GM12878 (cell line): ENCODE measurements at regions not wholly inside any gene's neighbourhood (a gene's known extent, or its start where the extent isn't known, plus 50 kb on each side); places are given as distances from the start of the nearest gene placed in this dataset.

Source experiments
- ATAC-seq: fragments of 200-7000 bp; cut with Tn5 transposase; 3 replicates; pipeline ENCODE4 v1.9.1; 2020; ENCODE audit warnings: mild to moderate bottlenecking, moderate library complexity
- BruUV-seq: library from RNA; stranded (reverse); fragments of 400-500 nt; replicated peaks from 2 replicates; lab custom pipeline; 2021; lab: Mats Ljungman, UMichigan
- CTCF ChIA-PET: fragments of 300-600 bp; sonication (Branson Sonifier 250); formaldehyde crosslinking; extraction: SDS; loops from one replicate; lab custom pipeline; 2021; ENCODE audit warnings: inconsistent platforms; lab: Yijun Ruan, JAX
- POLR2A ChIA-PET: fragments of 350-600 bp; formaldehyde crosslinking; extraction: SDS; loops from one replicate; lab custom pipeline; 2021; ENCODE audit warnings: inconsistent platforms; lab: Charles Lee
- RAD21 ChIA-PET: fragments of 300-600 bp; sonication (Branson Sonifier 250); formaldehyde crosslinking; loops from one replicate; lab custom pipeline; 2023; ENCODE audit warnings: antibody characterized with exemption; ENCODE audit not compliant: unreplicated experiment; lab: Charles Lee
- SMC1A ChIA-PET: fragments of 300-600 bp; sonication (Branson Sonifier 250); formaldehyde crosslinking; loops from one replicate; lab custom pipeline; 2023; ENCODE audit not compliant: unreplicated experiment, uncharacterized antibody; lab: Charles Lee
- DNase-seq: peaks from one replicate; pipeline ENCODE4 v3.0.0-alpha.2; 2011; ENCODE audit warnings: low read depth, low spot score
- FAIRE-seq: peaks from 3 replicates; lab custom pipeline; 2011; peaks lifted over from hg19 to GRCh38; lab: Jason Lieb, UNC
- H2AFZ ChIP-seq: 2 replicates; pipeline ENCODE4 v1.6.0; 2011; ENCODE audit warnings: low read depth, low read length, control low read depth; ENCODE audit not compliant: control insufficient read depth
- H3K27ac ChIP-seq: 2 replicates; pipeline ENCODE4 v1.5.1; 2011; ENCODE audit warnings: control low read depth; ENCODE audit not compliant: control insufficient read depth, insufficient read depth
- H3K27me3 ChIP-seq, 2 experiments: replicated peaks in 1 of 2; 2 replicates each; pipeline versions ENCODE4 v1.6.0 to v1.6.1; 2011; ENCODE audit warnings: low read length in 1 of 2; ENCODE audit not compliant: control insufficient read depth in 2 of 2, insufficient read depth in 2 of 2
- H3K36me3 ChIP-seq, 2 experiments: 2 replicates each; pipeline ENCODE4 v1.5.1; 2011; ENCODE audit warnings: low read length in 1 of 2; ENCODE audit not compliant: control insufficient read depth in 2 of 2, insufficient read depth in 2 of 2
- H3K4me1 ChIP-seq: 2 replicates; pipeline ENCODE4 v1.6.1; 2011; ENCODE audit warnings: mild to moderate bottlenecking, low read length, moderate library complexity, mixed read lengths; ENCODE audit not compliant: control insufficient read depth, insufficient read depth
- H3K4me2 ChIP-seq: 2 replicates; pipeline ENCODE4 v1.6.0; 2011; ENCODE audit warnings: control low read depth; ENCODE audit not compliant: control insufficient read depth, insufficient read depth
- H3K4me3 ChIP-seq: fragments of 200-600 bp; sonication (generic); 2 replicates; pipeline ENCODE4 v1.5.1; 2016
- H3K79me2 ChIP-seq: 2 replicates; pipeline ENCODE4 v1.6.0; 2011; ENCODE audit warnings: low read length; ENCODE audit not compliant: control insufficient read depth, insufficient read depth
- H3K9ac ChIP-seq: 2 replicates; pipeline ENCODE4 v1.8.0; 2011; ENCODE audit warnings: low read length, control low read depth, mixed read lengths; ENCODE audit not compliant: control insufficient read depth, insufficient read depth
- H3K9me3 ChIP-seq: replicated peaks from 3 replicates; pipeline ENCODE4 v1.5.1; 2011; ENCODE audit warnings: mild to moderate bottlenecking, low read length; ENCODE audit not compliant: control insufficient read depth, insufficient read depth
- H4K20me1 ChIP-seq: 2 replicates; pipeline ENCODE4 v1.6.0; 2011; ENCODE audit not compliant: control insufficient read depth, insufficient read depth
- BRCA1 ChIP-seq: IDR thresholded peaks from 2 replicates; pipeline ENCODE4 v1.6.1; 2011; ENCODE audit warnings: low read depth, low read length, improper control_type of control experiment
- CHD1 ChIP-seq: IDR thresholded peaks from 2 replicates; pipeline ENCODE4 v1.6.1; 2012; ENCODE audit warnings: low read depth, low read length, improper control_type of control experiment
- EGR1 ChIP-seq, 2 experiments: IDR thresholded peaks; 1 replicate in 1 of 2; 2 replicates in 1 of 2; pipeline ENCODE4 v1.6.1; 2011 to 2012; ENCODE audit warnings: low read depth in 2 of 2, low read length in 2 of 2, borderline replicate concordance in 1 of 2, mild to moderate bottlenecking in 1 of 2, moderate library complexity in 1 of 2
- NKRF ChIP-seq: fragments of 450-650 bp; conservative IDR thresholded peaks from 2 replicates; pipeline ENCODE4 v1.6.1; 2017; ENCODE audit warnings: mild to moderate bottlenecking, moderate library complexity
- NR2F1 ChIP-seq: fragments of 450-650 bp; conservative IDR thresholded peaks from 2 replicates; pipeline ENCODE4 v1.6.1; 2017; ENCODE audit warnings: mild to moderate bottlenecking
- RCOR1 ChIP-seq: conservative IDR thresholded peaks from 2 replicates; pipeline ENCODE4 v1.6.1; 2012; ENCODE audit warnings: low read depth, low read length, improper control_type of control experiment
- TBL1XR1 ChIP-seq: IDR thresholded peaks from 2 replicates; pipeline ENCODE4 v1.6.1; 2012; ENCODE audit warnings: low read depth, low read length, improper control_type of control experiment
- TCF12 ChIP-seq: IDR thresholded peaks from 2 replicates; pipeline ENCODE4 v1.6.1; 2011; ENCODE audit warnings: low read depth, mild to moderate bottlenecking, low read length
- ZBTB11 ChIP-seq: fragments of 450-650 bp; formaldehyde crosslinking; IDR thresholded peaks from 2 replicates; pipeline ENCODE4 v1.5.0; 2022; ENCODE audit warnings: mild to moderate bottlenecking, missing genetic modification characterization
- WGBS: methylation state at CpG from one replicate; pipeline ENCODE4 v1.1.6; 2016; ENCODE audit warnings: low lambda C conversion rate; ENCODE audit not compliant: insufficient replicate concordance, insufficient coverage; ENCODE audit errors: missing lambda C conversion rate; 5-methylcytosine and 5-hydroxymethylcytosine counted together
- in situ Hi-C: fragments of 300-500 bp; cut with MboI; formaldehyde crosslinking; loops from 9 replicates; pipeline ENCODE4 v1.14.3; 2018; ENCODE audit warnings: mixed read lengths
- intact Hi-C: fragments of 100-400 bp; cut with micrococcal nuclease; formaldehyde crosslinking; loops from one replicate; pipeline ENCODE4 v1.14.2; 2022; ENCODE audit not compliant: unreplicated experiment

- no peaks in the 10 kb centered on the region for H3K79me2 ChIP-seq
- no peak for DNase-seq
- no peaks in the 10 kb centered on the region for H3K4me1 ChIP-seq
- ChIA-PET RAD21 (interaction anchor here (1.1 kb wide), 1 partner anchor 129 kb away, joined by 3 read pairs; no protein-coding TSS in a partner anchor), POLR2A (no interaction called here), CTCF (interaction anchor here (0.6 kb wide), 1 partner anchor 31 kb away, joined by 3 read pairs; no protein-coding TSS in a partner anchor), SMC1A (interaction anchor here (0.6 to 2.3 kb wide), 4 partner anchors 9 to 952 kb away, joined by 4 to 7 read pairs (median 5); no protein-coding TSS in a partner anchor)
- 43% methylated on average over 4 of the region's 4 CpGs for WGBS
- H3K4me3 ChIP-seq: no peak overlapping the region
- in situ Hi-C loops: no loop called here
- H3K9ac ChIP-seq: no peak overlapping the region
- H4K20me1 ChIP-seq: no peaks in the 10 kb centered on the region
- no peaks in the 10 kb centered on the region; a peak in 2 of 4 replicates for H3K27me3 ChIP-seq
- intact Hi-C loops: no loop called here
- H3K9me3 ChIP-seq: no peaks in the 10 kb centered on the region
- no peak overlapping the region for H3K4me2 ChIP-seq
- BruUV-seq: no TSS peak
- no peak for FAIRE-seq
- H3K27ac ChIP-seq: no peak overlapping the region
- ATAC-seq: no peak
- no peak overlapping the region for H2AFZ ChIP-seq
- TF ChIP-seq TCF12 (no peak), RCOR1 (no peak), ZBTB11 (no peak), TBL1XR1 (no peak), BRCA1 (no peak), NKRF (no peak), EGR1 (IDR thresholded peaks at IDR 0.05; ENCODE audit: borderline replicate concordance in 1 of 2, low read depth in 2 of 2, low read length in 2 of 2) (no peak), CHD1 (no peak), NR2F1 (no peak)
- H3K36me3 ChIP-seq: no peaks in the 10 kb centered on the region
These were observed 83.5 kb upstream of the SLC2A1 start for GRCh38 chr1:43042127-43042526.
